T-helper 2 cell (primary cell): ENCODE measurements at regions not wholly inside any gene's neighbourhood (a gene's known extent, or its start where the extent isn't known, plus 50 kb on each side); places are given as distances from the start of the nearest gene placed in this dataset.

ENCODE experiments used
- DNase-seq, 5 experiments: peaks; one replicate each; pipeline versions ENCODE4 v3.0.0 to v3.0.0-alpha.2; 2012 to 2022

DNA sequence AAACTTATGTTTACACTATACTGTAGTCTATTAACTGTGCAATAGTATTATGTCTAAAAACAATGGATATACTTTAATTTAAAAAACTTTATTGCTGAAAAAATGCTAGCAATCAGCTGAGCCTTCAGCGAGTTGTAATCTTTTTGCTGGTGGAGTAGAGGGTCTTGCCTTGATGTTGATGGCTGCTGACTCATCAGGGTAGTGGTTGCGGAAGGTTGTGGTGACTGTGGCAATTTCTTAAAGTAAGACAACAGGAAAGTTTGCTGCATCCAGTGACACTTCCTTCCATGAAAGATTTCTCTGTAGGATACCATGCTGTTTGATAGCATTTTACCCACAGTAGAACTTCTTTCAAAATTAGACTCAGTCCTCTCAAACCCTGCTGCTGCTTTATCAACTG is 234.7 kb upstream of the CSF3R start:
- peak in 1 of 5 experiments; percentile 39 for DNase-seq

DNA sequence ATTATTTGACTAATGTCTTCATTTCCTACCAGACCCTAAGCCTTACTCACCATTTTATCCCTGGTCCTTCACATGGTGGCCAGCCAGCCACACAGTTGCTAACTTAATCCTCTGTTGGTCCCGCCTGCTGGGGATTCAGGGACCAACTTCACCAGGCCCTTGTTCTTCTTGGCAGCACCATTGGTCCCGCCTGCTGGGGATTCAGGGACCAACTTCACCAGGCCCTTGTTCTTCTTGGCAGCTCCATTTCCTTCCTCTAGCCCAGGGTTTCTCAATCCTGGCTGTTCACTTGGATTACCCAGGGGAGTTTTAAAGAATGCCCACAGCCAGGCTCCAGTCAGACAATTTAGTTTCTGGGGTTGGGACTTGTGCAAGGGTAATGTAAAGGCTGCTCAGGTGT is 233.1 kb upstream of the CSF3R start:
- no peak for DNase-seq

DNA sequence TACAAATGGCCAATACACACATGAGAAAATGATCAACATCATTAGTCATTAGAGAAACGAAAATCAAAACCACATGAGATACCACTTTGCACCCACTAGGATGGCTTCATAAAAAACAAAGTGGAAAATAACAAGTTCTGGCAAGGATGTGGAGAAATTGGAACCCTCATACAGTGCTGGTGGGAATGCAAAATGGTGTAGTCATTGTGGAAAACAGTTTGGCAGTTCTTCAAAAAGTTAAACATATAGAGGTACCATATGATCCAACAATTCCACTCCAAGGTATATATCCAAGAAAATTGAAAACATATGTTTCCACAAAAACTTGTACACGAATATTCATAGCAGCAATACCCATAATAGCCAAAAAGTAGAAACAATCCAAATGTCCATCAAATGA is 231.6 kb upstream of the CSF3R start:
- no peak for DNase-seq

- no peak for DNase-seq
Measured at GRCh38 chr1:36711480-36711879, 228.8 kb upstream of the CSF3R start.

DNA sequence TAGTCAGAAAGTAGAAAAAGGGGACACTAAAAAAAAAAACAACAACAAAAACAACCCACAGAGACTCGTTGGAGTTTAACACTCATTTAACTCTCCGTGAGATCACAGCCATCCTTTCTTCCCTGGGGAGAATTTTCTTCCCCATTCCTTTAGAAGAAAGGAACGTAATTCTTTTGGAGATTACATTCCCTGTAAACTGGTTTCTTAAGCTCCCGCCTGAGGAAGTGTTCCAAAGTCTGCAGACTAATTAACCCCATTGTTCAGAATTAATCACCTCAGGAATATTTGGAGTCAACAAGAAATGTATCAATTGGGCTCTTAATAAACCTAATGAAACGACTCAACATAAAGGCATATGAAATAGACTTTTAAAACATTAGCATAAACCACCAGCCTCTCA is 228.2 kb upstream of the CSF3R start:
- DNase-seq: no peak

DNA sequence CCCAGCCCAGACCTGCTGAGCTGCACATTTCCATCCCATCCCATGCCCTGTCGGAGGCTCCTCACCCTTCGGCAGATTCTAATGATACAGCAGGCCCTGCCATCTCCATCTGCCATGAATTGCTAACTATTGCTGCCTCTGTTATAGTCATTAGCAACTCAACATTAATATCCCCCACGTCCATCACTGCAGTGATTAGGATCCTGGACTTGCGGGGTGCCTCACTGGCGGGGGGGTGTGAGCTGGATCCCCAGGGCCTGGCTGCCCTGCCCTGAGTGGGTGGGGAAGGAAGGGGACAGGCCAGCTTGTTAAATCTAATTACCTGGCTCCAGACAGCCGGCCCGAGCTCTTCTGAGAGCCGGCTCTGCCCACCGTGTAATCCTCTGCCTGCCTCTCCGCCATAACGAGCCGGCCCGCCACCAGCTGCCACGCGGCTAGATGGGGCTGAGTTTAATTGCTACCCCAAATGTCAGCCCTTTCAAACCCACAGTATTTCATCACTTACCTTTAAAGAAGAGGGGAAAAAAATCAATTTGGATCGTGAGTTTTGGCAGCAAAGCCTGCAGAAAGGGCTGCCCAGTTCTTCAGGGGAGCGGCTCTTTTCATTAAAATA is 227.3 kb upstream of the CSF3R start:
- DNase-seq: no peak

- no peak for DNase-seq
Measured at GRCh38 chr1:36708587-36708986, 225.9 kb upstream of the CSF3R start.

- no peak for DNase-seq
Measured at GRCh38 chr1:36707221-36707620, 224.5 kb upstream of the CSF3R start.

- DNase-seq: no peak
Measured at GRCh38 chr1:36706416-36706815, 223.7 kb upstream of the CSF3R start.

GRCh38 chr1:36705629-36706028 is 222.9 kb upstream of the CSF3R start:
- no peak for DNase-seq

- peak in 3 of 5 experiments; percentile 16 to 60 (median 36) for DNase-seq
Measured at GRCh38 chr1:36703526-36704208, 221.0 kb upstream of the CSF3R start.

DNA sequence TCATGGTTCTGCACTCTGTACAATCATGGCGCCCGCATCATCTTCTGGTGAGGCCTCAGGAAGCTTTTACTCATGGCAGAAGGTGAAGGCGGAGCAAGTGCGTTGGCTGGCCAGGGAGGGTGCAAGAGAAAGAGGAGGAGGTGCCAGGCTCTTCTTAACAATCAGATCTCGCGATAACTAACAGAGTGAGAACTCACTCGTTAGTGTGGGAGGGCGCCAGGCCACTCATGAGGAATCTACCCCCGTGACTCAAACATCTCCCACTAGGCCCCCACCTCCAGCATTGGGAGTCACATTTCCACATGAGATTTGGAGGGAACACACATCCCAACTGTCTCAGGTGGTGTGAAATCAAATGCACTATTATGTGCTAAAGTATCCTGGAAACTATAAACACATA is 220.2 kb upstream of the CSF3R start:
- DNase-seq: no peak

DNA sequence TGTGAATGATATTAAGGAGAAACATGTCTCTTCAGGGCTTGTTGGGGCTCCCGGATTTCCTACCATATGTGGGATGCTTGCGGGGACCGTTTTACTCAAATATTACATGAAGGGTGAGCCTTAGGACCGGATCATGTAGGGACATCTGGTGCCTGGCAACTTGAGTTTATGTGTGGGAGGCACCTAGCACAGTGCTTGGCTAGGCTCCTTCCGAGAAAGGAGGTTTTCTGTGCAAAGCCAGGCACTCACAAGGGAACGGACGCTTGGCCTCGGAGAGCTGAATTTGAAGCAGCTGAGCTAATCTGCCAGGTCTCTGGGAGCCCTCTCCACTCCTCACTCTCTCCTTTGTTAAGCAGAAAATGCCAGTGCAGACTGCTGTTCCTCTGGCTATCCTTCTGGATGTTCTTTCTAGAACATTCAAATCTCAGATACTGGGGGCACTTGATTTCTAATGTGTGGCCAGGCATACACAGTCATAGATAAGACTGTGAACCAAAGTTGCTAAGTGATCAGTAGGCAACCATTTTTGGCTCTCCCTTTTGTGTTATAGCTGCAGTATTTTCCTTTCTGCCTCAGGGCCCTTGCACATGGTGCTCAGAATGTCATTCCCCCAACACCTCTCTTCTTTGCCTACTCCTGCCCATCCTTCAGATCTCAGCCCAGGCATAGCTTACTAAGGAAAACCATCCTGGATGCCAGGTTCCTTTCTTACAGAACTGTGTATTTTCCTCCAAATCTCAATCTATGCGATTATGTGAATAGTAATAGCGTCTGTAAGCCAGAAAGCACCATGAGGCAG is 216.6 kb upstream of the CSF3R start:
- no peak for DNase-seq

DNA sequence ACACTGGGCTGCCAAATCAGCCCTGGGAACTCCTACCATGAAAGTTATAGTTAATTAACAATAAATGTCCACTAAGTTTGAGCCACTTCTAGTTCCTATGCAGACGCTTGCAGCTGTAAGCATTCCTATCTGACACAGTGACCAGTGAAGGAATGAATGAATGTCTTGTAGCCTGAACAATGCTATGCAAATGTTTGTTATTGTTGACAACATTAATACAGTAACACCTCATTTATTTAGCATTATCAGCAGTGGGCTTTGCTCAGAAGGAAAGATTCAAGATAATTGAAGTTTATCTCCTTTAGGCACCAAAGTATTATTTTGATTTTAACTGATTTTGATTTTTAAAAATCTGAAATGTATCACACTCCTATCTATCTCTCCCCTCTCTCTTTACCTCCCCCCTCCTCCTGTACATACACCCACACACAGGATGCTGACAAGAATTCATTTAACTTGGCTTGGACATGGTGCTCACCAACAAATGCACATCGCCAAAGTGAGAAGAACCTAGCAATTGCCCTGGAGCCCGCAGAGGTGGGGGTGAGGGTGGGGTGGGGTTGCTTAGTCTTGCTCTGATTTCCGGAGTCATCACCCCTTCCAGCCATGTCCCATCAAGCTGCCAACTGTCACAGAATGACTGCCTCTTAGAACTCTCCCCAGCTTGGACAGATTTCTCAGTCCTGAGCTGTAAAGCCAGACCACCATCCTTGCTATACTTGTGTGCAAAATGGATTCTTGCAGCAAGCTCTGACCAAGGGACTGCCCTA is 215.3 kb upstream of the CSF3R start:
- DNase-seq: no peak

GRCh38 chr1:36696261-36696940 is 213.7 kb upstream of the CSF3R start:
- no peak for DNase-seq

GRCh38 chr1:36693603-36694002 is 210.9 kb upstream of the CSF3R start:
- no peak for DNase-seq

DNA sequence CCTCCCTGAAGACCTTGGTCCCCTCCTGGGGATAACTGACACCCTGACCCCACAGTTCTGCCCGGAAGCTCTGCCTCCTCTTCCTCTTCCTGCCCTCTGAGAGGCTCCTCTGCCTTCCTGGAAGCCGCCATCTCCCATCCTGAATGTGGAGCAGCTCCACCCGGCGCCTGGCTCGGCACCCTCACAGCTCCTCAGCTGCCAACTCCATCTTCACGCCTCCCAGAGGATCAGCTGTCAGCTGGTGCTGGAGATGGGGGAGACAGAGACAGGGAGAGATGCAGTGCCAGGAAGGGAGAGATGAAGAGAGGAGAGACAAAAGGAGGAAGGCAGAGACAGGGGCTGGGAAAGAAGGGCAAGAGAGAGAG is 210.4 kb upstream of the CSF3R start:
- no peak for DNase-seq

GRCh38 chr1:36692465-36693160 is 209.9 kb upstream of the CSF3R start:
- DNase-seq: no peak

GRCh38 chr1:36691374-36691773 is 208.7 kb upstream of the CSF3R start:
- no peak for DNase-seq

GRCh38 chr1:36689992-36690391 is 207.3 kb upstream of the CSF3R start:
- DNase-seq: no peak

DNA sequence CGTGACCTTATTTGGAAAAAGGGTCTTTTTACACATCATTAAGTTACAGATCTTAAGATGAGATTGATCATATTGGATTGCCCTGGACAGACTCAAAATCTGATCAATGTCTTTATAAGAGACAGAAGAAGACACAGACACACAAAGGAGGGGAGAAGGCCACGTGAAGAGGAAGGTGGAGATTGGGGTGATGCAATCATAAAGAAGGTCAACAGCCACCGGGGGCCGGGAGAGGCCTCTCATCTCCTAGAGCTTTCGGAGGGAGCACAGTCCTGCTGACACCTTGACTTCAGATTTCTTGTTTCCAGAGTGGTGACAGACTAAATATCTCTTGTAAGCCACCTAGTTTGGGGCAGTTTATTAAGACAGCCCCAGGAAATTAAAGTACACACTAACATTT is 204.6 kb upstream of the CSF3R start:
- no peak for DNase-seq

GRCh38 chr1:36675931-36676562 is 193.3 kb upstream of the CSF3R start:
- DNase-seq: no peak
